HepG2 (cell line): ENCODE measurements at regions not wholly inside any gene's neighbourhood (a gene's known extent, or its start where the extent isn't known, plus 50 kb on each side); places are given as distances from the start of the nearest gene placed in this dataset.

Experiments
- ATAC-seq: fragments of 200-7000 bp; cut with Tn5 transposase; 3 replicates; pipeline ENCODE4 v1.9.1; 2020; ENCODE audit warnings: mild to moderate bottlenecking, moderate library complexity
- BruUV-seq: library from RNA; stranded (reverse); fragments of 400-500 nt; replicated peaks from 2 replicates; lab custom pipeline; 2021; lab: Mats Ljungman, UMichigan
- CTCF ChIA-PET: fragments of 300-600 bp; formaldehyde crosslinking; extraction: SDS; loops from one replicate; lab custom pipeline; 2021; ENCODE audit warnings: low total read pairs, inconsistent platforms, low intra/inter-chr PET ratio; lab: Yijun Ruan, JAX
- POLR2A ChIA-PET: fragments of 350-600 bp; sonication (Branson Sonifier 250); formaldehyde crosslinking; loops from one replicate; lab custom pipeline; 2020; ENCODE audit warnings: antibody characterized with exemption, inconsistent platforms; lab: Yijun Ruan, JAX
- DNase-seq: peaks from one replicate; pipeline ENCODE4 v3.0.0-alpha.2; 2015; ENCODE audit warnings: low spot score
- FAIRE-seq: peaks from 3 replicates; lab custom pipeline; 2011; peaks lifted over from hg19 to GRCh38; lab: Jason Lieb, UNC
- H2AFZ ChIP-seq: one replicate; pipeline ENCODE4 v1.6.1; 2011; ENCODE audit warnings: low read length, inconsistent platforms
- H3K27ac ChIP-seq: fragments of 300-600 bp; 3 replicates; pipeline ENCODE4 v1.8.0; 2011; ENCODE audit warnings: mixed run types, mild to moderate bottlenecking, mixed read lengths, low read length, inconsistent platforms; ENCODE audit not compliant: insufficient read depth; ENCODE audit errors: extremely low read length
- H3K27me3 ChIP-seq, 2 experiments: fragments of 200-600 bp in 1 of 2; 2 replicates in 1 of 2; 3 replicates in 1 of 2; pipeline versions ENCODE4 v1.6.0 to v1.8.0; 2011; ENCODE audit warnings: low read length in 2 of 2, mild to moderate bottlenecking in 2 of 2, moderate library complexity in 2 of 2, inconsistent platforms in 1 of 2; ENCODE audit not compliant: insufficient read depth in 2 of 2, control insufficient read depth in 1 of 2
- H3K36me3 ChIP-seq, 2 experiments: fragments of 200-600 bp in 1 of 2; replicated peaks in 1 of 2; 2 replicates in 1 of 2; 3 replicates in 1 of 2; pipeline versions ENCODE4 v1.5.1 to v1.8.0; 2011; ENCODE audit warnings: low read length in 2 of 2, inconsistent platforms in 1 of 2; ENCODE audit not compliant: insufficient read depth in 2 of 2, control insufficient read depth in 1 of 2
- H3K4me1 ChIP-seq: 2 replicates; pipeline ENCODE4 v1.5.1; 2012; ENCODE audit warnings: low read length, inconsistent platforms; ENCODE audit not compliant: insufficient read depth
- H3K4me2 ChIP-seq: 2 replicates; pipeline ENCODE4 v1.6.0; 2011; ENCODE audit warnings: low read depth, low read length, inconsistent platforms
- H3K4me3 ChIP-seq, 3 experiments: fragments of 200-600 bp in 1 of 3; sonication (generic), shearing (Covaris generic) in 1 of 3; replicated peaks in 1 of 3; 2 replicates each; pipeline ENCODE4 v1.5.1; 2011 to 2016; ENCODE audit warnings: low read length in 3 of 3, inconsistent platforms in 2 of 3, low read depth in 2 of 3, mild to moderate bottlenecking in 2 of 3, control low read depth in 1 of 3, mixed read lengths in 1 of 3; ENCODE audit not compliant: insufficient read depth in 1 of 3
- H3K79me2 ChIP-seq: one replicate; pipeline ENCODE4 v1.6.1; 2011; ENCODE audit warnings: low read length, inconsistent platforms; ENCODE audit not compliant: insufficient read depth
- H3K9ac ChIP-seq: 2 replicates; pipeline ENCODE4 v1.6.0; 2011; ENCODE audit warnings: mild to moderate bottlenecking, low read depth, low read length, inconsistent platforms; ENCODE audit not compliant: insufficient read depth
- H3K9me3 ChIP-seq: 2 replicates; pipeline ENCODE4 v1.5.1; 2012; ENCODE audit warnings: mild to moderate bottlenecking, low read length
- H4K20me1 ChIP-seq: 2 replicates; pipeline ENCODE4 v1.6.0; 2011; ENCODE audit warnings: inconsistent platforms, mild to moderate bottlenecking, low read length, moderate library complexity; ENCODE audit not compliant: insufficient read depth
- AHR ChIP-seq: IDR thresholded peaks from 2 replicates; pipeline ENCODE4 v1.6.1; 2018; ENCODE audit warnings: missing genetic modification reagents, missing compliant biosample characterization
- ARID2 ChIP-seq: sonication (generic); formaldehyde crosslinking; IDR thresholded peaks from 2 replicates; pipeline ENCODE4 v1.8.1; 2022; ENCODE audit warnings: mild to moderate bottlenecking, missing genetic modification reagents, borderline replicate concordance
- HMGA1 ChIP-seq: sonication (generic); formaldehyde crosslinking; conservative IDR thresholded peaks from 2 replicates; pipeline ENCODE4 v1.4.0; 2020; ENCODE audit warnings: missing genetic modification reagents
- HOXA9 ChIP-seq: sonication (generic); formaldehyde crosslinking; IDR thresholded peaks from 2 replicates; pipeline ENCODE4 v1.8.1; 2022; ENCODE audit warnings: missing genetic modification reagents, mild to moderate bottlenecking, moderate library complexity, borderline replicate concordance
- IRF1 ChIP-seq: sonication (generic); formaldehyde crosslinking; IDR thresholded peaks from 2 replicates; pipeline ENCODE4 v1.4.0; 2020; ENCODE audit warnings: low read depth, mild to moderate bottlenecking, missing genetic modification reagents
- MIER2 ChIP-seq: IDR thresholded peaks from 2 replicates; pipeline ENCODE4 v1.6.1; 2016; ENCODE audit warnings: missing biosample characterization, missing genetic modification reagents
- PPARG ChIP-seq: conservative IDR thresholded peaks from 2 replicates; pipeline ENCODE4 v1.6.1; 2016; ENCODE audit warnings: missing biosample characterization, missing genetic modification reagents
- RAD21 ChIP-seq: fragments of 450-650 bp; formaldehyde crosslinking; IDR thresholded peaks from 2 replicates; pipeline ENCODE4 v1.5.0; 2020; ENCODE audit warnings: mild to moderate bottlenecking
- TGIF2 ChIP-seq: IDR thresholded peaks from 2 replicates; pipeline ENCODE4 v1.6.1; 2016; ENCODE audit warnings: control low read depth, missing compliant biosample characterization
- ZMYM3 ChIP-seq: sonication (generic); formaldehyde crosslinking; IDR thresholded peaks from 2 replicates; pipeline ENCODE4 v1.5.1; 2020; ENCODE audit warnings: mild to moderate bottlenecking, missing genetic modification reagents
- ZNF17 ChIP-seq: sonication (generic); formaldehyde crosslinking; IDR thresholded peaks from 2 replicates; pipeline ENCODE4 v1.5.0; 2020; ENCODE audit warnings: mild to moderate bottlenecking, missing genetic modification reagents
- ZNF326 ChIP-seq: sonication (generic); formaldehyde crosslinking; IDR thresholded peaks from 2 replicates; pipeline ENCODE4 v1.4.0; 2020; ENCODE audit warnings: missing genetic modification reagents, borderline replicate concordance
- ZNF484 ChIP-seq: sonication (generic); formaldehyde crosslinking; IDR thresholded peaks from 2 replicates; pipeline ENCODE4 v1.5.1; 2020; ENCODE audit warnings: mild to moderate bottlenecking, low read depth, missing genetic modification reagents, borderline replicate concordance
- ZNF674 ChIP-seq: sonication (generic); formaldehyde crosslinking; IDR thresholded peaks from 2 replicates; pipeline ENCODE4 v1.5.0; 2020; ENCODE audit warnings: low read depth, mild to moderate bottlenecking, missing genetic modification reagents
- ZNF746 ChIP-seq: sonication (generic); formaldehyde crosslinking; IDR thresholded peaks from 2 replicates; pipeline ENCODE4 v1.8.0; 2022; ENCODE audit warnings: mild to moderate bottlenecking, missing genetic modification reagents
- ZNF75D ChIP-seq: sonication (generic); formaldehyde crosslinking; IDR thresholded peaks from 2 replicates; pipeline ENCODE4 v1.8.1; 2023; ENCODE audit warnings: missing genetic modification reagents, mild to moderate bottlenecking, borderline replicate concordance
- WGBS: methylation state at CpG from one replicate; pipeline ENCODE4 v1.1.6; 2017; ENCODE audit warnings: low lambda C conversion rate; 5-methylcytosine and 5-hydroxymethylcytosine counted together
- in situ Hi-C: cut with HindIII; loops from 2 replicates; pipeline ENCODE4 v1.10.0; 2017; ENCODE audit warnings: low pct_unique_long_range_greater_than_20kb; ENCODE audit not compliant: extremely low pct_ligation_motif_present
- intact Hi-C: fragments of 100-400 bp; cut with micrococcal nuclease; formaldehyde crosslinking; loops from one replicate; pipeline ENCODE4 v1.10.0; 2022; ENCODE audit not compliant: unreplicated experiment

- FAIRE-seq (no peak), ATAC-seq (no peak), DNase-seq (no peak)
- Histone ChIP-seq H3K4me3 (no peak overlapping the region), H4K20me1 (no peaks in the 10 kb centered on the region), H3K36me3 (no peaks in the 10 kb centered on the region), H3K4me1 (no peaks in the 10 kb centered on the region), H3K79me2 (no peaks in the 10 kb centered on the region), H3K4me2 (no peak overlapping the region), H3K27me3 (peaks cover 0 to 41% of the 10 kb centered on the region in 2 experiments; a peak in 3 of 5 replicates), H3K27ac (no peak overlapping the region), H3K9ac (no peak overlapping the region), H3K9me3 (no peaks in the 10 kb centered on the region), H2AFZ (no peak overlapping the region)
- in situ Hi-C loops (no loop called here), intact Hi-C loops (no loop called here)
- no TSS peak for BruUV-seq
- TF ChIP-seq ZNF746 (CRISPR knock-in tag) (no peak), RAD21 (CRISPR knock-in tag) (no peak), ZNF484 (no peak), TGIF2 (CRISPR knock-in tag) (no peak), AHR (CRISPR knock-in tag) (no peak), MIER2 (CRISPR knock-in tag) (no peak), HMGA1 (no peak), ARID2 (CRISPR knock-in tag) (no peak), ZNF326 (CRISPR knock-in tag) (no peak), ZNF17 (CRISPR knock-in tag) (no peak), ZNF674 (CRISPR knock-in tag) (no peak), PPARG (no peak), ZNF75D (CRISPR knock-in tag) (no peak), IRF1 (CRISPR knock-in tag) (no peak), HOXA9 (no peak), ZMYM3 (CRISPR knock-in tag) (no peak)
- POLR2A ChIA-PET, result no interaction called here
- 0% methylated on average over 1 of the region's 1 CpG for WGBS
- CTCF ChIA-PET, result no interaction called here
Measured at GRCh38 chr6:33936886-33937285, 133.1 kb upstream of the MLN start.
